ENCODE measurements at regions not wholly inside any gene's neighbourhood (a gene's known extent, or its start where the extent isn't known, plus 50 kb on each side); places are given as distances from the start of the nearest gene placed in this dataset.
A peak's percentile ranks its signal among the peaks of the same experiment; 100 is the strongest.
"Not testable (repeated sequence)": the region's sequence is repeated elsewhere in the genome, so short reads cannot be mapped to it uniquely, and the experiment has no call there.

DNA sequence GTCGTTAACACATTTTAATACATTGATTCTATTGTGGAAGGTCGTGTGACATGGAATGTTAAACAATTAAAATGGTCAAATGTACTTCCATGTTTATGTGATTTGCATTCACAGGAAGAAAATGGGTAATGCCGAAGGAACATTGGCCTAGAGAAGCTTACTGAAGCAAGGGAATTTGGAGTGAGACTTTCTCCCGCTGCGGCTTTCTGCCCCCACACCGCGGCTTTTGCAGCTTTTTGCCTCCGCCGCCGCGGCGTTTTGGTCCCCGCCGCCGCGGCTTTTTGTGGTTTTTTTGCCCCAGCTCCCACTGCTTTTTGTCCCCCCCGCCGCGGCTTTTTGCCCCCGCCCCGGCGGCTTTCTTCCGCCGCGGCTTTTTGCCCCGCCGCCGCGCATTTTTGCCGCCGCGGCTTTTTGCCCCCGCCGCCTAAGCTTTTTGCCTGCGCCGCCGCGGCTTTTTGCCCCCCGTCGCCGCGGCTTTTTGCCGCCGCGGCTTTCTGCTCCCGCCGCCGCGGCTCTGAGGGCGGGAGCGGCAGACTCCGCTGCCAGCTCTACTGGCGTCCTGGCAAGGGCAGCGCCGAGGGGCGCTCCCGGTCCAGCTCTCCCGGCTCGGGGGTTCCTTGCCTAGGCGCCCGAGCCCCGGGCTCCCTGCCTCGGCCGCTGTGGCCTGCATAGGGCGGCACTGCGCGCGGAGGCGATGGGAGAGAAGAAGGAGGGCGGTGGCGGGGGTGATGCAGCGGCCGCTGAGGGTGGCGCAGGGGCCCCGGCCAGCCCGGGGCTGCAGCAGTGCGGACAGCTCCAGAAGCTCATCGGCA, 225.5 kb upstream of the VKORC1L1 start:
- DNase-seq, result not testable (repeated sequence)

DNA sequence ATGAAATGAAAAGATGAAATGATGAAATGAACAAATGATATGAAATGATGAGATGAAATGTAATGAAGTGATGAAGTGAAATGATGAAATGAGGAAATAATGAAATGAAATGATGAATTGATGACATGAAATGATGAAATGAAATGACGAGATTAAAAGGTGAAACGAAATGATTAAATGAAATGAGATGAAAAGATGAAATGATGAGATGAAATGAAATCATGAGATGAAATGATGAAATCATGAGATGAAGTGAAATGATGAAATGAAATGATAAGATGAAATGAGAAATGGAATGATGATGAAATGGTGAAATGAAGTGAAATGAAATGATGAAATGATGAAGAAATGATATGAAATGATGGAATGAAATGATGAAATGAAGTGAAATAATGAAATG, 221.7 kb upstream of the VKORC1L1 start:
- POLR2A ChIA-PET, result not testable (repeated sequence)

More for the DNA sequence above, 225.5 kb upstream of the VKORC1L1 start:
- peak; percentile 36 for ATAC-seq (ENCODE audit: low read depth)
- H3K27ac Mint-ChIP-seq; H3K4me2 ChIP-seq (replicated peaks; ENCODE audit: low read depth, low read length, poor library complexity, severe bottlenecking); H3K4me3 ChIP-seq (ENCODE audit: control extremely low read depth in 1 of 5, extremely low read depth in 1 of 5, insufficient read depth in 1 of 5, low read depth in 2 of 5, low read length in 4 of 5); H3K9ac ChIP-seq (ENCODE audit: low read length); H2AFZ ChIP-seq (ENCODE audit: insufficient read depth, low read depth, low read length, poor library complexity, severe bottlenecking); H3K4me1 Mint-ChIP-seq; POLR2A ChIA-PET; H3K4me3 Mint-ChIP-seq; intact Hi-C loops (cut with micrococcal nuclease); H3K79me2 ChIP-seq (ENCODE audit: control insufficient read depth, insufficient read depth, low read length); H3K36me3 ChIP-seq (replicated peaks in 1 of 2; ENCODE audit: control extremely low read depth in 1 of 2, control insufficient read depth in 1 of 2, extremely low read depth in 1 of 2, insufficient read depth in 2 of 2, low read length in 1 of 2); H3K27me3 ChIP-seq (replicated peaks in 1 of 4; ENCODE audit: control extremely low read depth in 1 of 4, control insufficient read depth in 3 of 4, insufficient read depth in 4 of 4, low read length in 3 of 4); H3K27me3 Mint-ChIP-seq; H3K9me3 Mint-ChIP-seq (ENCODE audit: insufficient read depth); H3K4me1 ChIP-seq (ENCODE audit: control insufficient read depth in 2 of 2, insufficient read depth in 2 of 2, low read length in 2 of 2); H3K27ac ChIP-seq (ENCODE audit: low read length in 2 of 2); CTCF ChIA-PET; H3K9me3 ChIP-seq (ENCODE audit: control extremely low read depth in 1 of 3, control insufficient read depth in 2 of 3, insufficient read depth in 1 of 3, low read length in 2 of 3); H4K20me1 ChIP-seq (ENCODE audit: control insufficient read depth, insufficient read depth, low read length, poor library complexity, severe bottlenecking): not testable (repeated sequence)
- no CpG with 5 or more reads among the region's 78 CpGs for WGBS (ENCODE audit: insufficient coverage)

DNA sequence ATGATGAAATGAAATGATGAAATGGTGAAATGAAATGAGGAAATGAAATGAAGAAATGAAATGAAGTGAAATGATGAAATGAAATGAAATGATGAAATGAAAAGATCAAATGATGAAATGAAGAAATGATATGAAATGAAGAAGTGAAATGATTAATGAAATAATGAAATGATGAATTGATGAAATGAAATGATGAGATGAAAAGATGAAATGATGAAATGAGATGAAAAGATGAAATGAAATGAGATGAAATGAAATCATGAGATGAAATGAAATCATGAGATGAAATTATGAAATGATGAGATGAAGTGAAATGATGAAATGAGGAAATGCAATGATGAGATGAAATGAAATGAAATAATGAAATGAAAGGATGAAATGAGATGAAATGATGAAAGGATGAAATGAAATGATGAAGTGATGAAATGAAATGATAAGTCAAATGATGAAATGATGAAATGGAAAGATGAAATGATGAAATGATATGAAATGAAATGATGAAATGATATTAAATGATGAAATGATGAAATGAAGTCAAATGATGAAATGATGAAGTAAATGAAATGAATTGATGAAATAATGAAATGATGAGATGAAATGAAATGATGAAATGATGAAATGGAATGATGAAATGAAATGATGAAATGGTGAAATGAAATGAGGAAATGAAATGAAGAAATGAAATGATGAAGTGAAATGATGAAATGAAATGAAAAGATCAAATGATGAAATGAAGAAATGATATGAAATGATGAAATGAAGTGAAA, 220.9 kb upstream of the VKORC1L1 start:
- H3K9ac ChIP-seq (ENCODE audit: low read length); H3K9me3 ChIP-seq (ENCODE audit: control extremely low read depth in 1 of 3, control insufficient read depth in 2 of 3, insufficient read depth in 1 of 3, low read length in 2 of 3); DNase-seq; POLR2A ChIA-PET; H3K79me2 ChIP-seq (ENCODE audit: control insufficient read depth, insufficient read depth, low read length); intact Hi-C loops (cut with micrococcal nuclease); H2AFZ ChIP-seq (ENCODE audit: insufficient read depth, low read depth, low read length, poor library complexity, severe bottlenecking); H3K9me3 Mint-ChIP-seq (ENCODE audit: insufficient read depth); ATAC-seq (ENCODE audit: low read depth); H3K27ac ChIP-seq (ENCODE audit: low read length in 2 of 2); CTCF ChIA-PET; H3K27me3 Mint-ChIP-seq; H3K4me1 ChIP-seq (ENCODE audit: control insufficient read depth in 2 of 2, insufficient read depth in 2 of 2, low read length in 2 of 2); H3K36me3 ChIP-seq (replicated peaks in 1 of 2; ENCODE audit: control extremely low read depth in 1 of 2, control insufficient read depth in 1 of 2, extremely low read depth in 1 of 2, insufficient read depth in 2 of 2, low read length in 1 of 2); H3K4me3 ChIP-seq (ENCODE audit: control extremely low read depth in 1 of 5, extremely low read depth in 1 of 5, insufficient read depth in 1 of 5, low read depth in 2 of 5, low read length in 4 of 5); H3K27me3 ChIP-seq (replicated peaks in 1 of 4; ENCODE audit: control extremely low read depth in 1 of 4, control insufficient read depth in 3 of 4, insufficient read depth in 4 of 4, low read length in 3 of 4); H3K4me1 Mint-ChIP-seq; H3K4me3 Mint-ChIP-seq; H4K20me1 ChIP-seq (ENCODE audit: control insufficient read depth, insufficient read depth, low read length, poor library complexity, severe bottlenecking); H3K4me2 ChIP-seq (replicated peaks; ENCODE audit: low read depth, low read length, poor library complexity, severe bottlenecking): not testable (repeated sequence)
- peak overlapping the region; percentile 59 for H3K27ac Mint-ChIP-seq

More for the DNA sequence above, 221.7 kb upstream of the VKORC1L1 start:
- ATAC-seq (ENCODE audit: low read depth); H3K9me3 ChIP-seq (ENCODE audit: control extremely low read depth in 1 of 3, control insufficient read depth in 2 of 3, insufficient read depth in 1 of 3, low read length in 2 of 3); DNase-seq; H3K9me3 Mint-ChIP-seq (ENCODE audit: insufficient read depth); H3K36me3 ChIP-seq (replicated peaks in 1 of 2; ENCODE audit: control extremely low read depth in 1 of 2, control insufficient read depth in 1 of 2, extremely low read depth in 1 of 2, insufficient read depth in 2 of 2, low read length in 1 of 2); H3K4me3 Mint-ChIP-seq; H3K4me2 ChIP-seq (replicated peaks; ENCODE audit: low read depth, low read length, poor library complexity, severe bottlenecking); H3K4me1 ChIP-seq (ENCODE audit: control insufficient read depth in 2 of 2, insufficient read depth in 2 of 2, low read length in 2 of 2); intact Hi-C loops (cut with micrococcal nuclease); H3K27me3 ChIP-seq (replicated peaks in 1 of 4; ENCODE audit: control extremely low read depth in 1 of 4, control insufficient read depth in 3 of 4, insufficient read depth in 4 of 4, low read length in 3 of 4); CTCF ChIA-PET; H3K27me3 Mint-ChIP-seq; H3K4me1 Mint-ChIP-seq; H3K9ac ChIP-seq (ENCODE audit: low read length); H3K79me2 ChIP-seq (ENCODE audit: control insufficient read depth, insufficient read depth, low read length); H3K27ac ChIP-seq (ENCODE audit: low read length in 2 of 2); H3K27ac Mint-ChIP-seq; H4K20me1 ChIP-seq (ENCODE audit: control insufficient read depth, insufficient read depth, low read length, poor library complexity, severe bottlenecking); H3K4me3 ChIP-seq (ENCODE audit: control extremely low read depth in 1 of 5, extremely low read depth in 1 of 5, insufficient read depth in 1 of 5, low read depth in 2 of 5, low read length in 4 of 5); H2AFZ ChIP-seq (ENCODE audit: insufficient read depth, low read depth, low read length, poor library complexity, severe bottlenecking): not testable (repeated sequence)
- WGBS (ENCODE audit: insufficient coverage), result no CpG with 5 or more reads among the region's 2 CpGs

DNA sequence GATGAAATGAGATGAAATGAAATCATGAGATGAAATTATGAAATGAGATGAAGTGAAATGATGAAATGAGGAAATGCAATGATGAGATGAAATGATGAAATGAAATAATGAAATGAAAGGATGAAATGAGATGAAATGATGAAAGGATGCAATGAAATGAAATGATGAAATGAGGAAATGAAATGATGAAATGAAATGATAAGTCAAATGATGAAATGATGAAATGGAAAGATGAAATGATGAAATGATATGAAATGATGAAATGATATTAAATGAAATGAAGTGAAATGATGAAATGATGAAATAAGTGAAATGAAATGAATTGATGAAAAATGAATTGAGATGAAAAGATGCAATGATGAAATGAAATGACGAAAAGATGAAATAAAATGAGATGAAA, 220.2 kb upstream of the VKORC1L1 start:
- H3K4me3 ChIP-seq (ENCODE audit: control extremely low read depth in 1 of 5, extremely low read depth in 1 of 5, insufficient read depth in 1 of 5, low read depth in 2 of 5, low read length in 4 of 5); ATAC-seq (ENCODE audit: low read depth); H3K4me3 Mint-ChIP-seq; DNase-seq; intact Hi-C loops (cut with micrococcal nuclease); H3K9me3 Mint-ChIP-seq (ENCODE audit: insufficient read depth); H3K36me3 ChIP-seq (replicated peaks in 1 of 2; ENCODE audit: control extremely low read depth in 1 of 2, control insufficient read depth in 1 of 2, extremely low read depth in 1 of 2, insufficient read depth in 2 of 2, low read length in 1 of 2); H3K4me1 ChIP-seq (ENCODE audit: control insufficient read depth in 2 of 2, insufficient read depth in 2 of 2, low read length in 2 of 2); H2AFZ ChIP-seq (ENCODE audit: insufficient read depth, low read depth, low read length, poor library complexity, severe bottlenecking); CTCF ChIA-PET; H3K27me3 Mint-ChIP-seq; H3K79me2 ChIP-seq (ENCODE audit: control insufficient read depth, insufficient read depth, low read length); H3K27ac ChIP-seq (ENCODE audit: low read length in 2 of 2); H3K9ac ChIP-seq (ENCODE audit: low read length); H3K9me3 ChIP-seq (ENCODE audit: control extremely low read depth in 1 of 3, control insufficient read depth in 2 of 3, insufficient read depth in 1 of 3, low read length in 2 of 3); H3K27ac Mint-ChIP-seq; H3K4me2 ChIP-seq (replicated peaks; ENCODE audit: low read depth, low read length, poor library complexity, severe bottlenecking); H3K27me3 ChIP-seq (replicated peaks in 1 of 4; ENCODE audit: control extremely low read depth in 1 of 4, control insufficient read depth in 3 of 4, insufficient read depth in 4 of 4, low read length in 3 of 4); POLR2A ChIA-PET; H4K20me1 ChIP-seq (ENCODE audit: control insufficient read depth, insufficient read depth, low read length, poor library complexity, severe bottlenecking); H3K4me1 Mint-ChIP-seq: not testable (repeated sequence)
- WGBS (ENCODE audit: insufficient coverage), result no CpG with 5 or more reads among the region's 1 CpG

Data from B cell (primary cell).